HG02970 (cell line): ENCODE measurements at regions not wholly inside any gene's neighbourhood (a gene's known extent, or its start where the extent isn't known, plus 50 kb on each side); places are given as distances from the start of the nearest gene placed in this dataset.
"Not testable (repeated sequence)": the region's sequence is repeated elsewhere in the genome, so short reads cannot be mapped to it uniquely, and the experiment has no call there.

Experiments
- ATAC-seq: cut with Tn5 transposase; IDR thresholded peaks from one replicate; pipeline ENCODE4 v1.9.1; 2021; ENCODE audit warnings: mild to moderate bottlenecking, moderate library complexity, moderate number of reproducible peaks; ENCODE audit not compliant: unreplicated experiment, low FRiP score

GRCh38 chr13:83731113-83731512 is 151.2 kb downstream of the SLITRK1 start:
- no peak for ATAC-seq

- ATAC-seq: no peak
Observed at GRCh38 chr13:83730674-83731073, 151.6 kb downstream of the SLITRK1 start.

- ATAC-seq: no peak
Observed at GRCh38 chr13:83722443-83722842, 159.8 kb downstream of the SLITRK1 start.

GRCh38 chr13:83716121-83716520 is 166.2 kb downstream of the SLITRK1 start:
- no peak for ATAC-seq

GRCh38 chr13:83714236-83714635 is 168.0 kb downstream of the SLITRK1 start:
- ATAC-seq: no peak

- ATAC-seq: no peak
Observed at GRCh38 chr13:83710133-83710515, 172.2 kb downstream of the SLITRK1 start.

GRCh38 chr13:83709426-83710132 is 172.7 kb downstream of the SLITRK1 start:
- no peak for ATAC-seq

GRCh38 chr13:83702021-83702420 is 180.3 kb downstream of the SLITRK1 start:
- ATAC-seq: no peak

- no peak for ATAC-seq
Observed at GRCh38 chr13:83692800-83693199, 189.5 kb downstream of the SLITRK1 start.

GRCh38 chr13:83691966-83692365 is 190.3 kb downstream of the SLITRK1 start:
- ATAC-seq: no peak

GRCh38 chr13:83681547-83681946 is 200.7 kb downstream of the SLITRK1 start:
- no peak for ATAC-seq

- ATAC-seq: no peak
Observed at GRCh38 chr13:83677985-83678384, 204.3 kb downstream of the SLITRK1 start.

GRCh38 chr13:83672612-83673011 is 209.7 kb downstream of the SLITRK1 start:
- no peak for ATAC-seq

- no peak for ATAC-seq
Observed at GRCh38 chr13:83667606-83668005, 214.7 kb downstream of the SLITRK1 start.

- ATAC-seq: no peak
Observed at GRCh38 chr13:83666141-83666540, 216.1 kb downstream of the SLITRK1 start.

GRCh38 chr13:83657281-83657680 is 225.0 kb downstream of the SLITRK1 start:
- no peak for ATAC-seq

GRCh38 chr13:83642617-83643016 is 239.7 kb downstream of the SLITRK1 start:
- ATAC-seq: not testable (repeated sequence)

- ATAC-seq: no peak
Observed at GRCh38 chr13:83634601-83635000, 247.7 kb downstream of the SLITRK1 start.

GRCh38 chr13:83633746-83634145 is 248.5 kb downstream of the SLITRK1 start:
- no peak for ATAC-seq

GRCh38 chr13:83622422-83622784 is 259.9 kb downstream of the SLITRK1 start:
- no peak for ATAC-seq

- ATAC-seq: no peak
Observed at GRCh38 chr13:83621765-83622421, 260.4 kb downstream of the SLITRK1 start.

- no peak for ATAC-seq
Observed at GRCh38 chr13:83620530-83621220, 261.6 kb downstream of the SLITRK1 start.
